Activated CD4-positive, alpha-beta T cell treated with anti-CD3 and anti-CD28 coated beads, Interleukin-2, amount 10 ng/mL, durations not matched to agents 24 days and 14 days (primary cell): ENCODE measurements at regions not wholly inside any gene's neighbourhood (a gene's known extent, or its start where the extent isn't known, plus 50 kb on each side); places are given as distances from the start of the nearest gene placed in this dataset.

Experiments
- DNase-seq: peaks from one replicate; pipeline ENCODE4 v3.0.0; 2022
- H3K27ac Mint-ChIP-seq: one replicate; pipeline ENCODE4 v1.8.0; 2022; ENCODE audit warnings: mild to moderate bottlenecking, mixed read lengths
- H3K27me3 Mint-ChIP-seq: one replicate; pipeline ENCODE4 v1.8.0; 2022; ENCODE audit warnings: mixed read lengths
- H3K36me3 Mint-ChIP-seq: one replicate; pipeline ENCODE4 v1.8.0; 2022; ENCODE audit warnings: low read depth, mild to moderate bottlenecking, mixed read lengths
- H3K4me1 Mint-ChIP-seq: one replicate; pipeline ENCODE4 v1.8.0; 2021; ENCODE audit warnings: mixed read lengths
- H3K4me3 Mint-ChIP-seq: one replicate; pipeline ENCODE4 v1.8.0; 2022; ENCODE audit warnings: mild to moderate bottlenecking, moderate library complexity, mixed read lengths
- H3K9me3 Mint-ChIP-seq: one replicate; pipeline ENCODE4 v1.8.0; 2021; ENCODE audit warnings: mixed read lengths
- intact Hi-C: fragments of 100-400 bp; cut with micrococcal nuclease; formaldehyde crosslinking; loops from one replicate; pipeline ENCODE4 v1.15.1; 2023

DNA sequence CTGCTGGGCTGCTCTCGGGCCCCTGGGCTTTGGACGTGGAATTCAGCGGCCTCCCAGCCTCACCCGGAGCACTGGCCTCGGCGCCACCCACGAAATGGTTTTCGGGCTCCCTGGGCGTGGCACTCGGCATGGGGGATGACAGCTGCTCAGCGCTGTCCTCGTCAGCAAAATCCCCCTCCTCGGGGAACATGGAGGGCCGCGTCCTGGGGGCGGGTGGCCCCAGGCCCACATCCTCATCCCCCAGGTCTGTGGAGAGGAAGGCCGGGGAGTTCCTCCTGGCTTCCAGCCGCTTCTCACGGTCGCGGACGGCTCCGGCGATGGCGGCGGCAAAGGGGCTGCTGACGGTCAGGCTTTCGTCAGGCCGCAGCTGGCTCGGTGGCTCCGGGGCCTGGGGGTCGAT is 88.4 kb downstream of the CTTN start:
- Mint-ChIP-seq H3K27me3 (no peaks in the 10 kb centered on the region), H3K4me1 (peaks cover 3% of the 10 kb centered on the region), H3K9me3 (peaks cover 2% of the 10 kb centered on the region), H3K4me3 (no peak overlapping the region), H3K36me3 (no peaks in the 10 kb centered on the region), H3K27ac (no peak overlapping the region)
- no peak for DNase-seq
- intact Hi-C loops, result no loop called here

DNA sequence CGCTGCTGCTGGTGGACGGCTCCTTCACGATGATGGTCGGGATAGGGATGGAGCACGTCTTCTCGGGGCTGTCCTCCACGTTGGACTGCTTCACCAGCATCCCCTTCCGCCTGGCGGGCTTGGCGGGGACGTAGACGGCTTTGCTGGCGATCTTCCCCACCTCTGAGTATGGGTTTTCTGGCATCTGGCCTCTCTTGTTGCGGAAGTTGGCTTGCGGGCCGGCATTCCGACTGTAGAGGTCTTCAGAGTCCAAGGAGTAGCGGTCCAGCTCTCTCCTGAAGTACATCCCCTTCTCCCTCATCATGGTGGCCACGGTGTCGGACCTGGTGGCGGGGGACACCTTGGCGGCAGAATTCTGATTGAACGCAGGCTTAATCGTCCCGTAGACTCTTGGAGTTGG is 88.8 kb downstream of the CTTN start:
- Mint-ChIP-seq H3K36me3 (no peaks in the 10 kb centered on the region), H3K9me3 (peaks cover 2% of the 10 kb centered on the region), H3K4me1 (peaks cover 3% of the 10 kb centered on the region), H3K27me3 (no peaks in the 10 kb centered on the region), H3K4me3 (no peak overlapping the region), H3K27ac (no peak overlapping the region)
- no peak for DNase-seq
- intact Hi-C loops, result no loop called here

DNA sequence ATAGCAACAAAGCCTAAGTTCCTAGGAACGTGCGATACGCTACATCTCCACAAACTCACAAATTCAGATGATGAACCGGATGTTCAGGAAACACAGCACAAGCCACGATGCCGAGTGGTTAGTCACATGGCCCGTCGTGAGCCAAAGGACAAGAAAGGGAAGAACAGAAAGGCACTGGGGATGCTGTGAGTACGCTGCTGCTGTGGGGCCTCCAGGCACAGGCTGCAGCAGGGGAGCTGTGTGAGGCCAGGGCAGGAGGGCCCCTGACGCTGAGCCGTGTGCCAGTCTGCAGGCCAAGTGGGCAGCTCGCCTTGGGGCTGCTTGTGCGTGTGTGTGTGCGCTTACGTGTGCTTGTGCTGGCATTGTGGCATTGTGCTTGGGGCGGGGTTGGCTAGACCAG is 89.4 kb downstream of the CTTN start:
- Mint-ChIP-seq H3K27ac (no peak overlapping the region), H3K27me3 (no peaks in the 10 kb centered on the region), H3K36me3 (no peaks in the 10 kb centered on the region), H3K9me3 (peaks cover 2% of the 10 kb centered on the region), H3K4me3 (no peak overlapping the region), H3K4me1 (peaks cover 3% of the 10 kb centered on the region)
- intact Hi-C loops, result no loop called here
- no peak for DNase-seq

DNA sequence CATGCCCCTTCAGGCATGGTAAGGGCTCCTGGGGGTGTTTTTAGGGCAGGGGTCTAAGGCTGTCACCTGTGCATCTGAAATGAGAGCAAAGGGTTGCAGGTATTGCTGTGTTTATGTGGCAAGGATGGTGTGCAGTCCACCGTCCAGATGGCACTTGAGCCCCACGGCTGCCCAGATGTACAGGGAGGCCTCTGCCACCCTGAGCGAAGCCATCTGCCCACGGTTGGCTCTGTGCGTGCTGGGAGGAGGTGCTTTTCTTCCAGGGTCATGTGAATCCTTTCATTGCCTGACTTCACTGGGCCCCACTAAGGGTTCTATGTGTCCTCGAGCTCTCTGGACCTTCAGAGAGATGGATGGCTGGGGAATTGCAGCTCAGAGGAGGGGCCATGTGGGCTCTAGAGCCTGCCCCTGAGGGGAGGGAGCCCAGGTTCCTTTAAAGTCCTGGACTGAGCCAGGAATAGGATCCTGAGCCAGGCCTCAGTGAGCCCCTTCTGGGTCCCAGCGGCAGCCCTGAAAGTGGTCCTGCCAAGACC is 89.9 kb downstream of the CTTN start:
- Mint-ChIP-seq H3K36me3 (no peaks in the 10 kb centered on the region), H3K27me3 (no peaks in the 10 kb centered on the region), H3K4me3 (no peak overlapping the region), H3K4me1 (peaks cover 3% of the 10 kb centered on the region), H3K9me3 (peaks cover 2% of the 10 kb centered on the region), H3K27ac (no peak overlapping the region)
- no peak for DNase-seq
- intact Hi-C loops, result no loop called here

DNA sequence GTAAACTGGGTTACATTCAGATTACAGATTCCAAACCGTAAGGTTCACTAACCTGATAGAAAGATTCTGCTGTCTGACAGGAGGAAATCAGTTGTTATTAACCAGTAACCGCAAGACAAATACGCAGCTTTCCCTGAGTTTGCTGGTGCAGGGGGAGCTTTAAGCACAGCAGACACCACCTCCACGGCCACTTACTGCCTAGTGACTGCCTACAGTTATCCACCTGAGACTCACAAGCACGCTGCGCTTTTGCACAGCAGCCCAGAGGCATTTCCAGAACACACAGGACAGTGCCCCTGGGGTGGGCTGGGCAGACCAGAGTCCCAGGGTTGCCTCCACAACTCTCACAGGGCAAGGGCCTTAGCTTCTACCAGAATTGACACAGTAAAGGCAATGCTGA is 90.9 kb downstream of the CTTN start:
- intact Hi-C loops, result no loop called here
- H3K4me1 Mint-ChIP-seq, result peaks cover 3% of the 10 kb centered on the region
- DNase-seq, result no peak
- no peak overlapping the region for H3K27ac Mint-ChIP-seq
- peaks cover 2% of the 10 kb centered on the region for H3K9me3 Mint-ChIP-seq
- no peaks in the 10 kb centered on the region for H3K27me3 Mint-ChIP-seq
- no peak overlapping the region for H3K4me3 Mint-ChIP-seq
- no peaks in the 10 kb centered on the region for H3K36me3 Mint-ChIP-seq

DNA sequence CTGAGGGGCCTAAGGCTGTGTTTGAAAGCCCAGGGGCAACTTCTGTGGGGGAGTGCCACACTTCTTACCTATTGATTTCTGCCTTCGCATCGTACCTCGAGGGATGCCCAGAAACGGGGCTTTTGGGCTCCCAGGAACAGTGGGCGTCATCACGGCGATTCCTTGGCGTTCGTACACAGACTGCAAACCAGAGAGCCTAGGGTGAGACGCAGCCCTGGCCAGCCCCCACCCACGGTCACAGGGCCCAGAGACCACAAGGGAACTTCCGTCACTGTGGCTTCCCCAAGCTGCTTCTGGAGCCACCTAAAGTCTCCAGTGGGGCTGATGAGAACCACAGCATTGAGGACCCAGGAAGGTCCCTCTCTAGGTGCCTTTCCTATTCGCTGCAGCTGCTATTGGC is 91.9 kb downstream of the CTTN start:
- no peak for DNase-seq
- H3K27me3 Mint-ChIP-seq, result no peaks in the 10 kb centered on the region
- H3K36me3 Mint-ChIP-seq, result no peaks in the 10 kb centered on the region
- H3K27ac Mint-ChIP-seq, result no peak overlapping the region
- peaks cover 3% of the 10 kb centered on the region for H3K4me1 Mint-ChIP-seq
- H3K4me3 Mint-ChIP-seq, result no peak overlapping the region
- H3K9me3 Mint-ChIP-seq, result peaks cover 2% of the 10 kb centered on the region
- intact Hi-C loops, result no loop called here

DNA sequence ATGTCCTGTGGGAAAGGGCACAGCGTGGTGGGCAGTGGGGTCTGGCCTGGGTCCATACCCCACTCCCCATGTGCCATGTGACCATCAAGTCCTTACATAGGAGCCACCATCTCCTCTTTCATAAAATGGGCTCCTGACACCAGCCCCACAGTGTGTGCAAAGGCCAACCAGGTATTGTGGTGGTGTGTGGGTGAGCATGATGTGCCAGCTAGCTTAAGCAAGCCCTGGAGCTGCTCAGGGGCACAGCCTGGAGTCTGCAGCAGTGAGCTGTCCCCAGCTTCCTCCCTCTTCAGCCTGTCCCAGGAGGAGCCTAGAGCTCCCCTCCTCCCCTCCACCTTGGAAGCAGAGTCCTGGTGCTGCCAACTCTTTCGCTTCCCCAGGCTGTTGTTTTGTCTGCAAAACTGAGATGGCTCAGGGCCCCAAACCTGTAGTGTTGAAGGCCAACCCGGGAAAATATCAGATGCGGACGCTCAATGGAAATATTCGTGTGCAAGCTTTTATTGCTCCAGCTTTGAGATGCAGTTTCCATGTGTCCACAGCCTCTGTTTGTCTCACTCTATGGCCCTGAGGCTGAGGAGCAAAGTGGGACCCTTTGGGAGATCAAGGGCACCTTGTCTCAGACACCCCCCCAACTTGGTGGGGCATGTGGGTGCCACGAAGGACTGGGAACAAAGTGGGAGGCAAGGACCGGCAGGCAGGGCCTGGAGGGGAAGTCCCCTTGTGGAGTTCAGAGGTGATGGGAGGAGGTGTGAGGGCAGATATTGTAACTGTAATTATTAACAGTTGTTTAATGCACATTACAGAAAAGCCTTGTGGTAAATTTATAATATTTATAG is 92.6 kb downstream of the CTTN start:
- H3K27me3 Mint-ChIP-seq, result no peaks in the 10 kb centered on the region
- H3K27ac Mint-ChIP-seq, result no peak overlapping the region

DNA sequence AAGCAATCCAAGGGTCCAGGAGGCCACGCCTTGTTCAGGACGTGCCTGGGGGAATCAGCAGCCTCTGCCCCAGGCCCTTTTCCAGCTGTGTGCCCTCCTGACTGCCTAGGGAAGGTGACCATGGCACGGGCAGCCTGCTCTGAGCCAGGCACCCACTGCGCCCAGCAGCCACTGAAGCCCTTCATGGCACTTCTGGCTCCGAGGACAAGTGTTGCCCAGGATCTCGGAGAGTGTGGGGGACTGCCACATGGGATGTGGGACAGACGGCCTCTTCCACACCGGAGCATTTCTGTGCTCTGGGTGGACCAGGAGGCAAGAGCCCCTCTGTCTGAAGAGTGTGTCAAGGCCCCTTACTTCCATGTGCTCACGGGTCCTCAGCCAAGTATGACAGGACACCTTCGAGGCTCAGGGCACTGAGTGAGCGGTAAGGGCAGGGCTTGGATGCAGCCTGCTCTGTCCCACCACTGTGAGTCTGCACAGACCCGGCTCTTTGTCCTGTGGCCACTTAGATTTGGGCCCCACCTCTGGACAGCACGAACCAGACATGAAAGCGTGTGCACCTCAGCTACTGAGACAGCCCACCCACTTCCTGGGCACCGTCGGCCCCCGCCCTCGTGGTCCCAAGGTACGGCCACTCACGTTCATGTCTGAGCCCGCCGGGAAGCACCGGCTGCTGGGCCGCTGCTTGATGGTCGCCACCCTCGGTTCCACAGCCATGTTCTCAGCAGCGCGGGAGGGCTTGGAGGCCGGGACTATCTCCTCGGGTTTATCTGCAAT is 93.6 kb downstream of the CTTN start:
- H3K4me3 Mint-ChIP-seq, result no peak overlapping the region
- H3K4me1 Mint-ChIP-seq, result peaks cover 3% of the 10 kb centered on the region
- H3K36me3 Mint-ChIP-seq, result no peaks in the 10 kb centered on the region
- H3K27me3 Mint-ChIP-seq, result no peaks in the 10 kb centered on the region
- peaks cover 2% of the 10 kb centered on the region for H3K9me3 Mint-ChIP-seq
- H3K27ac Mint-ChIP-seq, result no peak overlapping the region
- intact Hi-C loops, result no loop called here
- no peak for DNase-seq

More for the DNA sequence above, 92.6 kb downstream of the CTTN start:
- Mint-ChIP-seq H3K9me3 (peaks cover 2% of the 10 kb centered on the region), H3K4me1 (peaks cover 3% of the 10 kb centered on the region), H3K4me3 (no peak overlapping the region), H3K36me3 (no peaks in the 10 kb centered on the region)
- DNase-seq, result no peak
- intact Hi-C loops, result no loop called here

DNA sequence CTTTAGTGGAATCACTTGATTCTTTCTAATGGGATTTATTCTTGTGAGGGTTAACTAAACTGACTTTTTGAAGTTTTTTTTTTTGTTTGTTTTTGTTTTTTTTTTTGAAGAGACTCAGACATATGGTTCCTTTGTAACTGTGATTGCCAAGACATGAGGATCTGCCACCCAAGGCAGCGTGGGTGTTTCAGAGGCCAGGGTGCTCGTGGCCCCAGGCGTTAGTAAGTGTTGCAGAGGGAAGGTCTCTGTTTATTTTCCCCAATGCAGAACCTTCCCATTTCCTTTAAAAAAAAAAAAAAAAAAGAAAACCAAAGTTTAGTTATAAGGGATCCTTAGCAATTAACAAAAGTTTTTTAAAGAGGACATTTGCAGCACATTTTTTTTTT is 94.8 kb downstream of the CTTN start:
- Mint-ChIP-seq H3K27ac (no peak overlapping the region), H3K4me3 (no peak overlapping the region), H3K9me3 (no peaks in the 10 kb centered on the region), H3K27me3 (no peaks in the 10 kb centered on the region), H3K36me3 (no peaks in the 10 kb centered on the region), H3K4me1 (no peaks in the 10 kb centered on the region)
- DNase-seq, result no peak
- intact Hi-C loops, result no loop called here

DNA sequence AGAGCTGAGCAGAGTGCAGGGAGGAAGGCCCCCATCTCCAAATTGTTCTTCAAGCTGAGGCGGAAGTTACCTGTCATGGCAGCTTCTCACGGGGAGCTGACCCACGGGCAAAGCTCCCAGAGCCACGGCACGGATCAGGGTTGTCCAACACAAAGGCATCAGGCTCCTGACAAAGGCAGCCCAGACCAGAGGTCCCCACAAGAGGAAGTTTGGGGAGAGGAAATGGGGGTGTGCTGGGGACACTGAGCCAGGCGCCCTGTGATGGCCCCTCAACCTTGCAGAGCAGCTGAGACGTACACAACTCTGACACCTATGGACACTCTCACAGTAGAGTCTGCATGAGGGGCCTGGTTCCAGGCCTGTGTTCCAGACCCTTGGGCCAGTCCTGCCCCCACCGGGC is 95.6 kb downstream of the CTTN start:
- H3K4me1 Mint-ChIP-seq, result no peaks in the 10 kb centered on the region
- no peak for DNase-seq
- no peak overlapping the region for H3K27ac Mint-ChIP-seq
- H3K9me3 Mint-ChIP-seq, result no peaks in the 10 kb centered on the region
- no peak overlapping the region for H3K4me3 Mint-ChIP-seq
- H3K36me3 Mint-ChIP-seq, result no peaks in the 10 kb centered on the region
- intact Hi-C loops, result no loop called here
- no peaks in the 10 kb centered on the region for H3K27me3 Mint-ChIP-seq

DNA sequence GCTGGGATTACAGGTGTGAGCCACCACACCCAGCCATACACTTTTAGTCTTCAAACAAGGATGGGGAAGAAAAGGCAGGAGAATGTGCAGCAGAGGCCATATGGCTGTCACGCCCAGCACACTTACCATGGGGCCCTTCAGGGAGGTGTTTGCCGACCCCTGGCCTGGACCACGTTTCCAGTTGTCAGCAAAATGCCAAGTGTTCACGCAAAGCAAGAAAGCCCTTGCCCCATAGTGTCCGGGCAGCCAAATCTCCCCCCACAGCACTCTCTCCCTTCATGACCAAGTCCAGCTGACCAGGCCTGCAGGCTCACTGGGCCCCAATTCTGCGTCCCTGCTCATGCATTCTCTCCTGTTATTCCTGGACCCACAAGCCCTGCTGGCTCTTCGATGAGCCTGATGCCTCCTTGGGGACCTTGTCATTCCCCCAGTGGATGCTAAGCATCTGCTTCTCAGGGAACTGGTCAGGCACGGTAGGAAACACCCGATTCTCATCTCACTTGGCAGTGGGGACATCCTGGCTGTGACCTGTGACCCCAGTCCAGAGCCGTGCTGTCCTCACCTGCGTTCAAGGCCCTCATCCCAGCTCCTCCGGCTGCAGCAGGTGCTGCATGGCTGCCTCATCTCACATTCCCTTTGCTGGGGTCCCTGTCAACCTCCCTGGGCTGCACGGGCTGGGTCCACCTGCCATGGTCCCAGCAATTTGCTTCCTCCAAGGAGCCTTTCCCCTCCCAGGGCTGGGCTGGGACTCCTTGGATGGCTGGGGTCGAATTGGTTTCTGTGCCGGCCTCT is 96.4 kb downstream of the CTTN start:
- no peaks in the 10 kb centered on the region for H3K36me3 Mint-ChIP-seq
- intact Hi-C loops, result no loop called here
- no peak overlapping the region for H3K27ac Mint-ChIP-seq
- no peak overlapping the region for H3K4me3 Mint-ChIP-seq
- no peaks in the 10 kb centered on the region for H3K4me1 Mint-ChIP-seq
- no peaks in the 10 kb centered on the region for H3K27me3 Mint-ChIP-seq
- no peaks in the 10 kb centered on the region for H3K9me3 Mint-ChIP-seq
- no peak for DNase-seq

DNA sequence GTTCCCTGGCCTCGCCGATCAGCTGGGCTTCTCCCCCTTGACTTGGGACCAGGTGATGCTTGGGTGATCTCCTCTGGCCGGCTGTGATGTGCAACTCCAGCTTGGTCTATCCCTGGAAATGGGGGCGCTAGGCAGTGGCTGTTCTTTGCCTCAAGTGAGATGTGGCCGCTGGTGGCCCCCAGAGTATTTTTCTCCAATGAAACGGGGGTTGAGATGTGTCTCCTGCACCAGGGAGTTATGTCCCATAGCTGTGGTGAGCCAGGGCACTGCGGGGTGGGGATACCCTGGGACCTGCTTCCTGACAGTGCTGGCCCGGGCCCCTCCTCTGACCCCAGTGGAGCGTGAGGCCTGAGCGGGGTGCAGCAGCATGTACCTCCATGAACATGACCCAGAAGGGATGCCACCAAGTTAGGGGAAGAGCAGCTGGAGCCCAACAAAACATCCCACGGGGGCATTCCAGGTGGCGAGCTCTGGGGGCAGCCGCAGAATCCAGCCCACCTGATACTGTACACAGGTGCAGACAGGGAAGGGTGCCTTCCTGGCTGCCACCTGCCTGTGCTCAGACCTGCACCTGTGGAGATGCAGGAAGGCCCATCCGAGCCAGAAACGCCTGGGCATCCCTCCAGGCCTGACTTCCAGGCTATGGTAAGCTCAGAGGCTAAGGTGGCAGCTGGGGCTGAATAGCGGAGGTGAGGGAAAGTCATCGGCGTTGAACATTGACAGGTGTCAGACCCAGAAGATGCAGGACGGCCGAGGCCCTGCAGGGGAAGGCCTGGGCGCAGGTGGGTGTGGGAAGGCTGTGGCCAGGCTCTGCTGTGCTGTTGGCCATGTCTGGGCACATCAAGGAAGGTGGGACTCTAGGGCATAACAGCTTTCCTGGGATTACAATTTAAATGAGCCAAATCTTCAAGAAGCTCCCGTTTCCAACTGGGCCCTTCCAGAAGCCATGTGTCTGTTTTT is 97.3 kb downstream of the CTTN start:
- Mint-ChIP-seq H3K4me1 (no peaks in the 10 kb centered on the region), H3K27ac (no peak overlapping the region)

More for the DNA sequence above, 97.3 kb downstream of the CTTN start:
- no peaks in the 10 kb centered on the region for H3K27me3 Mint-ChIP-seq
- H3K36me3 Mint-ChIP-seq, result no peaks in the 10 kb centered on the region
- DNase-seq, result no peak
- no peaks in the 10 kb centered on the region for H3K9me3 Mint-ChIP-seq
- no peak overlapping the region for H3K4me3 Mint-ChIP-seq
- intact Hi-C loops, result no loop called here
